ENCODE measurements at regions not wholly inside any gene's neighbourhood (a gene's known extent, or its start where the extent isn't known, plus 50 kb on each side); places are given as distances from the start of the nearest gene placed in this dataset.
"Not testable (repeated sequence)": the region's sequence is repeated elsewhere in the genome, so short reads cannot be mapped to it uniquely, and the experiment has no call there.

GRCh38 chr5:89055015-89055694 is 172.2 kb upstream of the MEF2C start:
- TF ChIP-seq, protein P1, sequence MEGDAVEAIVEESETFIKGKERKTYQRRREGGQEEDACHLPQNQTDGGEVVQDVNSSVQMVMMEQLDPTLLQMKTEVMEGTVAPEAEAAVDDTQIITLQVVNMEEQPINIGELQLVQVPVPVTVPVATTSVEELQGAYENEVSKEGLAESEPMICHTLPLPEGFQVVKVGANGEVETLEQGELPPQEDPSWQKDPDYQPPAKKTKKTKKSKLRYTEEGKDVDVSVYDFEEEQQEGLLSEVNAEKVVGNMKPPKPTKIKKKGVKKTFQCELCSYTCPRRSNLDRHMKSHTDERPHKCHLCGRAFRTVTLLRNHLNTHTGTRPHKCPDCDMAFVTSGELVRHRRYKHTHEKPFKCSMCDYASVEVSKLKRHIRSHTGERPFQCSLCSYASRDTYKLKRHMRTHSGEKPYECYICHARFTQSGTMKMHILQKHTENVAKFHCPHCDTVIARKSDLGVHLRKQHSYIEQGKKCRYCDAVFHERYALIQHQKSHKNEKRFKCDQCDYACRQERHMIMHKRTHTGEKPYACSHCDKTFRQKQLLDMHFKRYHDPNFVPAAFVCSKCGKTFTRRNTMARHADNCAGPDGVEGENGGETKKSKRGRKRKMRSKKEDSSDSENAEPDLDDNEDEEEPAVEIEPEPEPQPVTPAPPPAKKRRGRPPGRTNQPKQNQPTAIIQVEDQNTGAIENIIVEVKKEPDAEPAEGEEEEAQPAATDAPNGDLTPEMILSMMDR (IDR thresholded peaks at IDR 0.05; ENCODE audit: insufficient read depth, low read length, poor library complexity, severe bottlenecking): no peak
- TF ChIP-seq EZH2phosphoT487 (conservative IDR thresholded peaks at IDR 0.05; ENCODE audit: low read length): no peak
- H3K79me2 ChIP-seq (ENCODE audit: insufficient read depth, low read length): no peaks in the 10 kb centered on the region
- H3K4me3 ChIP-seq (ENCODE audit: insufficient read depth, low read length, poor library complexity, severe bottlenecking): no peak overlapping the region
- H3K36me3 ChIP-seq (ENCODE audit: low read length): no peaks in the 10 kb centered on the region
- no peaks in the 10 kb centered on the region for H3K9me3 ChIP-seq (ENCODE audit: insufficient read depth, low read length)
- no peak overlapping the region for H3K27ac ChIP-seq (ENCODE audit: low read depth, low read length)
- no peaks in the 10 kb centered on the region for H4K20me1 ChIP-seq (ENCODE audit: low read depth, low read length)
- H3K9me2 ChIP-seq (replicated peaks; ENCODE audit: insufficient read depth, low read length): no peaks in the 10 kb centered on the region
- no peak overlapping the region for H2AFZ ChIP-seq (ENCODE audit: low read depth, low read length, severe bottlenecking)
- no peaks in the 10 kb centered on the region for H3K27me3 ChIP-seq (ENCODE audit: low read length)
- H3F3A ChIP-seq (ENCODE audit: insufficient read depth): no peaks in the 10 kb centered on the region
- H3K9ac ChIP-seq (ENCODE audit: low read length): no peak overlapping the region
- no peak overlapping the region for H3K4me2 ChIP-seq (ENCODE audit: low read depth, low read length, poor library complexity, severe bottlenecking)

DNA sequence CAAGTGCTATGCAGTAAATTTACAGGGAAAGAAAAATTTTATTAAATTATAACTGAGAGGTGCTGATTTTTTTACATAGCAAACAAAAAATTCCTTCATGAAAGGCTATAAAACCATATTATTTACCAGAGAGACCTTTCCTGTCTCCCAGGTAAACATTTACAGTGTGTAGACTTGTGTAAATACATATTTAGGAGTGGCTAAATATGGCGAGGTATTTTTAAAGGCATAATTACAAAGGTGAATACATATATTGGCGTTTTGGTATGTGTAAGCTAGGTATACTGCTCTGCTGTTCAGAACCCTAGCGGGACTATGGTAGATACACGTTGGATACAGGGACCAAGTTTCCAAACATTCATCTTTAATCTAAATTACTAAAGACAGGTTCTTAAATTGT is 170.6 kb upstream of the MEF2C start:
- no peaks in the 10 kb centered on the region for H3K9me3 ChIP-seq (ENCODE audit: insufficient read depth, low read length)
- no peaks in the 10 kb centered on the region for H3K9me2 ChIP-seq (replicated peaks; ENCODE audit: insufficient read depth, low read length)
- no peaks in the 10 kb centered on the region for H3K36me3 ChIP-seq (ENCODE audit: low read length)
- H3K4me2 ChIP-seq (ENCODE audit: low read depth, low read length, poor library complexity, severe bottlenecking): no peak overlapping the region
- H3K27me3 ChIP-seq (ENCODE audit: low read length): no peaks in the 10 kb centered on the region
- no peak overlapping the region for H3K9ac ChIP-seq (ENCODE audit: low read length)
- H3K4me3 ChIP-seq (ENCODE audit: insufficient read depth, low read length, poor library complexity, severe bottlenecking): no peak overlapping the region
- TF ChIP-seq EZH2phosphoT487 (conservative IDR thresholded peaks at IDR 0.05; ENCODE audit: low read length): no peak
- TF ChIP-seq, protein P1 (IDR thresholded peaks at IDR 0.05; ENCODE audit: insufficient read depth, low read length, poor library complexity, severe bottlenecking): no peak
- no peak overlapping the region for H3K27ac ChIP-seq (ENCODE audit: low read depth, low read length)
- no peaks in the 10 kb centered on the region for H4K20me1 ChIP-seq (ENCODE audit: low read depth, low read length)
- H3F3A ChIP-seq (ENCODE audit: insufficient read depth): no peaks in the 10 kb centered on the region
- H2AFZ ChIP-seq (ENCODE audit: low read depth, low read length, severe bottlenecking): no peak overlapping the region
- no peaks in the 10 kb centered on the region for H3K79me2 ChIP-seq (ENCODE audit: insufficient read depth, low read length)

DNA sequence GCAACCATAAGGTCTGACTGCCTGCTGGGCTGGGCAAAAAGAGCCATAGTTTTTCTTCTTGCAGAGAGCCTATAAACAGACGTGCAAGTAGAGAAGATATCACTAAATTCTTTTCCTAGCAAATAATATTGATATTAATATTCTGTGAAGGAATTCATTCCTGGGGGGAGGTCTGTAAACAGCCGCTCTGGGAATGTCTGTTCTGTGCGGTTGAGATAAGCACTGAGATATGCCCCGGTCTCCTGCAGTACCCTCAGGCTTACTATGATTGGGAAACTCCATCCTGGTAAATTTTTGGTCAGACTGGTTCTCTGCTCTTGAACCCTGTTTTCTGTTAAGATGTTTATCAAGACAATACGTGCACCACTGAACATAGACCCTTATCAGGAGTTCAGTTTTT is 167.1 kb upstream of the MEF2C start:
- not testable (repeated sequence) for H3K27ac ChIP-seq (ENCODE audit: low read depth, low read length); H3K27me3 ChIP-seq (ENCODE audit: low read length); H3F3A ChIP-seq (ENCODE audit: insufficient read depth); H3K9ac ChIP-seq (ENCODE audit: low read length); H3K79me2 ChIP-seq (ENCODE audit: insufficient read depth, low read length); H3K4me3 ChIP-seq (ENCODE audit: insufficient read depth, low read length, poor library complexity, severe bottlenecking); H3K9me3 ChIP-seq (ENCODE audit: insufficient read depth, low read length); H4K20me1 ChIP-seq (ENCODE audit: low read depth, low read length); H3K9me2 ChIP-seq (replicated peaks; ENCODE audit: insufficient read depth, low read length); H3K4me2 ChIP-seq (ENCODE audit: low read depth, low read length, poor library complexity, severe bottlenecking); H2AFZ ChIP-seq (ENCODE audit: low read depth, low read length, severe bottlenecking); H3K36me3 ChIP-seq (ENCODE audit: low read length)

GRCh38 chr5:89047571-89047970 is 164.6 kb upstream of the MEF2C start:
- Histone ChIP-seq H4K20me1 (ENCODE audit: low read depth, low read length) (no peaks in the 10 kb centered on the region), H3K4me2 (ENCODE audit: low read depth, low read length, poor library complexity, severe bottlenecking) (no peak overlapping the region), H2AFZ (ENCODE audit: low read depth, low read length, severe bottlenecking) (no peak overlapping the region), H3K9me2 (replicated peaks; ENCODE audit: insufficient read depth, low read length) (no peaks in the 10 kb centered on the region), H3K27ac (ENCODE audit: low read depth, low read length) (no peak overlapping the region), H3F3A (ENCODE audit: insufficient read depth) (no peaks in the 10 kb centered on the region), H3K79me2 (ENCODE audit: insufficient read depth, low read length) (no peaks in the 10 kb centered on the region), H3K9ac (ENCODE audit: low read length) (no peak overlapping the region), H3K9me3 (ENCODE audit: insufficient read depth, low read length) (no peaks in the 10 kb centered on the region), H3K27me3 (ENCODE audit: low read length) (no peaks in the 10 kb centered on the region), H3K4me3 (ENCODE audit: insufficient read depth, low read length, poor library complexity, severe bottlenecking) (no peak overlapping the region), H3K36me3 (ENCODE audit: low read length) (no peaks in the 10 kb centered on the region)
- TF ChIP-seq, protein P1 (IDR thresholded peaks at IDR 0.05; ENCODE audit: insufficient read depth, low read length, poor library complexity, severe bottlenecking): no peak
- TF ChIP-seq EZH2phosphoT487 (conservative IDR thresholded peaks at IDR 0.05; ENCODE audit: low read length): no peak

Measured in SU-DHL-6 (cell line).